Fibroblast of skin of scalp (primary cell): ENCODE measurements at regions not wholly inside any gene's neighbourhood (a gene's known extent, or its start where the extent isn't known, plus 50 kb on each side); places are given as distances from the start of the nearest gene placed in this dataset.
"Not testable (repeated sequence)": the region's sequence is repeated elsewhere in the genome, so short reads cannot be mapped to it uniquely, and the experiment has no call there.

Experiments used
- DNase-seq: peaks from one replicate; pipeline ENCODE4 v3.0.0-alpha.2; 2013

- DNase-seq: no peak
Observed at GRCh38 chr10:44171765-44172164, 213.1 kb downstream of the CXCL12 start.

DNA sequence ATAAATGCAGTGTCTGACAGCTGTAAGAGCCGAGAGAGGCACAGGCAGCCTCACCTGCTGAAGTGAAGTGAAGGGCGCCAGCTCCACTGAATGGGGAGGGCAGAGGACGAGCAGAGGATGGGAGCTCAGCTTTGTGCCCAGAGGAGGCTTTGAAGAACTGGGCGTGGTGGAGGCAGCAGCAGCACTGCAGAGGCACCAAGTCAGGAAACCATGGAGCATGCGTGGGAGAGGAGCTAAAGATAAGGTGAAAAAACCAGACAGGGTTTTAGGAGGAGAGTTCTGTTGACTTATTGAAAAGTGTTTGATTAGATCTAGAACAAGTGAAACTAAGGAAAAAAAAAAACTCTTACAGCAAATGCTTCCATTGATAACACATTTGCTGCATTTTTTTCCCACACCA, 216.4 kb downstream of the CXCL12 start:
- DNase-seq: no peak

- DNase-seq: no peak
Observed at GRCh38 chr10:44167752-44168151, 217.1 kb downstream of the CXCL12 start.

DNA sequence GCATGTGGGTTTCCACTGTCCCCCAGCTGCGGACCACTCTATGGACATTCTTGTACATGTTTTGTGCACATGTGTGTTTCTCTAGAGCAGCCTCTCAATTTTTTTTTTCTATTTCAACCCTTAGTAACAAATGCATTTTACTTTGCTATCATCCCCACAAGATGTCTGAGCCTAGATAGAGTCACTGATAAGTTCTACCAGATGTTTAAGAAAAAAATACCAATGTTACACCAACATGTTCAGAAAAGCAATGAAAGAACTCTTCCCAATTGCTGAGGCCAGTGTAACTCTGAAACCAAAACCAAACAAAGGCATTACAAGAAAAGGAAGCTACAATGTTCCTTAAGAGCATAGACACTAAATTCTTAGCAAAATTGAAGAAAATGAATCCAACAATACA, 218.5 kb downstream of the CXCL12 start:
- DNase-seq: no peak

- no peak for DNase-seq
Observed at GRCh38 chr10:44164251-44164956, 220.5 kb downstream of the CXCL12 start.

DNA sequence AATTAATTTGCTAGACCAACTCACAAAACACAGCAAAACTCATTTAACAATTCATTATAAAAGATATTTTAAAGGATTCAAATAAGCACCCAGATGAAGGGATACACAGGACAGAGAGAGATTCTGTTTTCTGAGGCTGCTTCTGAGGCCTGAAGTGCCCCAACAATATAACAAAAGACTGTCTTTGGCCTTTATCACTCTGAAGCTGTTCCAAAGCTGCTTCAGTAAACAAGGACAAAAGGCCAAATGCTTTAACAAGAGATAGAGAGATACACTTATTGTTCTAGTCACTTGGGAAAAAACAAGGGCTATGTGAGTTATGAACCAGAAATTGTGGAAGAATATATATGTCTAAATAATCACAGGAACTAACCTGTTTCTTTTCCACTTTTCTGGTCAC, 223.7 kb downstream of the CXCL12 start:
- DNase-seq: no peak

GRCh38 chr10:44157574-44157973, 227.3 kb downstream of the CXCL12 start:
- no peak for DNase-seq

DNA sequence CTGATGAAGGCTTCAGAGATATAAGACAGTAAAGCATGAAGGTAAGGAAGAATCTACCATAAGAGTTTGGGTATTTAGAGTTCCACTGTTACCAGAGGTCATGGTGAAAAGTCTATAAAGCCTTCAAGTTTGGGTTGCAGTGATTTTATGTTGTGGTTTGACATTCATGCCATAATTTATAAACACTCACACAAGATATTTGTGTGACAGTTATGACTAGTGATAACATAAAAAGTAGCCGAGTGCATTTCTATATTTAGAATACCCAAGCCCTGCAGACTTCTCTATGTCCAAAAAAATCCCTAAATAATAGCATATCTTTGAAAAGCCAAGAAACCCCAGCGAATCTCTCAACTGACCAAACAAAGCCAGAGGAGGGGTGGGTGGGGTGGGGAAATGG, 229.9 kb downstream of the CXCL12 start:
- no peak for DNase-seq

GRCh38 chr10:44153918-44154670, 230.8 kb downstream of the CXCL12 start:
- no peak for DNase-seq

DNA sequence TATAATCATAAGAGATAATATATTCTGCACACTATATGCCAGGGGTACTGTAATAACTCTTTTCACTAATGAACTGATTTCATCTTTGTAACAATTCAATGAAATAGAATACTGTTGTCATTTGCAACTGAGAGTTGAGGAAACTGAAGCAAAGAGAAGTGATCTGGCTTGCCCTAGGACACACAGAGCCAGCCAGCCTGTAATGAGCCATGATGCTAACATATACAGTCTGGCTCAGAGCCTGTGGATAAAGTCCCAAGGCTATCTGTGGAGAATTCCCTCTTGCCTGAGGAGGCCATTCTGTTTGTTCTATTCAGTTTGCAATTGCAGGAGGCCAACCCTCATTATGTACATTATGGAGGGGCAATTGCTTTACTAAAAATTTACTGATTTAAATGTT, 241.3 kb downstream of the CXCL12 start:
- no peak for DNase-seq

DNA sequence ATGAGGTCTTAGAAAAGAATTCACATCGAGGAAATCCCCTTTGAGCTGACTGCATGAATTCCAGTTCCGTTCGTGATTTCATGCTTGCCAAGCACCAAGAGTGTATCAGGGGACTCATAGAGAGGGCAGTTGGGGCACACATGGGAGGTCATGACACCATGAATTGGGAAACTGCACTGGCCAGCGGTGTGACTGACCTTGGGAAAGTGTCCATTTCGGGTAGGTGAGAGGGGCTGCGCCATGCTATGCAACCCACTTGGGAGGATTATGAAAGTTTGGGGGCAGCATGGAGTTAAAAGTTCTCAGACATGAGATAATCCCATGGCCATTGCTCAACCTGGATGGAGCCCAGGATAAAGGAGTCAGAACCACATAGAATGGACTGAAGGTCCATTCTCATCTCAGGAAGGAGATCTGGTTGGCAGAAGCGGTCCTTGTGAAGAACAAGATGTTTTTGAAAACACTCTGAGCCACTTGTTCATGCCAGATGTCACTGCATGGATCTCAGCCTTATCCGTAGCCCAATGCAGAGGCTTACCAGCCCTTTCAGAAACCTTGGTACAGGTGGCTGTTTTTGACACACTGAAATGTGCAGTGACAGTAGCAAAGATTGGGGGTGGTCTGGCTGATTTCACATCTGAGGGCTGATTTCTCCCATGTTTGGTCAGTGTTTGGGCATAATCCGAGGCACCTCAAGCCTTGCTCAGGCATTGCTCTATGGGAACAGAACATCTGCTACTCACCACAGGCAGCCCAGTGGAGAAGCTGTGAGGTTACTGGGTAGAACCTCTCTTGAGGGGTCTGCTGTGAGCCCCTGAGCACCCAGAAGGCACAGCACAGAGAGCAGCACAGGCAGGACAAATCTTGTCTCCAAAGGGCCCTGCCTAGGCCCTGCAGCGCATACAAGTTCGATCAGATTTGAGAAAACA, 252.3 kb downstream of the CXCL12 start:
- no peak for DNase-seq

DNA sequence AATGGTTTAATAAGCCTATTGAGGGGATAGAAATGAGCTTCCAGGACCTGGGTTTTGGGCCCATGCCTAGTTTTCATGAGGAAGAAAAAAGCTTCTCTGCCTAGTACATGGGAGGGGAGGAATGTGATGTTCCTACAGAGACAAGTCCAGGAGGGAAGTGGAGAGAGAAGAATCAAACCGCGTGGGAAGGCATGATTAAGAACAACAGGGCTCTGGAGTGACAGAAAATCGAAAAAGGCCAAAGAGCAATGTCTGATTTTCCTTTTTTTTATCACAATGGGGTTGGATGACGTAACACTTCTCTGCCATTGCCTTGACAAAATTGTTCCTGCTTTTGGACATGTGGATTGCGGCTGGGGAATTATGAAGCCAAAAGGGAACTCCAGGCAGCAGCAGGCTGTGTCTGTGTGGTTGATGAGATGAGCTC, 258.6 kb downstream of the CXCL12 start:
- no peak for DNase-seq

DNA sequence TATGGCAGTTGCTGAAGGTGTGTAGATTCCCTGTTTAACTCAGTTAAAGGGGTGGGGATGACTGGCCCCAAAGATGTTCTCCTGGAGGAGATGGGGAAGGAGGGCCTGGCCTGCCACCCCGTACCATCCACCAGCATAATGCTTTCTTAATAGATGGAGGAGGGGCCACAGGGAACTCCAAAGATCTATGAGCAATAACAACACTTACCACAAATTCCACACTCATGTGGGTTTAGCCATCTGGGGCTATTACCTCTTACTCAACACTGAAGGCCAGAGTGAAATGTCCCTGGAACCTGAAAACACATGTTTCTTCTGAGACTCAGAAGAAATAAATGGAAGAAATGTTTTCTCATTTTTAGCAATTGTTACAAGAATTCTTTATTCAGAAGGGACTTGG, 259.0 kb downstream of the CXCL12 start:
- peak; percentile 87 for DNase-seq

DNA sequence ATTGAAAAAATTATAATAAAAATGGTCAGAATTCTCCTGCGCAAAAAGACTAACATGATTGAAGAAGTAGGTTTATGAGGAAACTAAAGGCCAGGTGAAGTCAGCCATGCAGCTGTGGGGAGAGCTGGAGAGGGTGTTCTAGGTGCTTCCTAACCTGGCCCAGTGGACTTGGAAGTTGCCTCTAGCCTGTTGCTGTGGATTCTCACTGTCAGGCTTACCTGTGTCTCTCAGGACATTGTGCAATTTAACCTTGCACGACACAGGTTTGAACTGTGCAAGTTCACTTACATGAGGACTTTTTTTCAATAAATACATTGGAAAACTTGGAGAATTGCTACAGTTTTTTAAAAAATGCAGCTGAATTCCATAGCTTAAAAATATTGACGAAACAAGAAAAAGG, 266.4 kb downstream of the CXCL12 start:
- no peak for DNase-seq

DNA sequence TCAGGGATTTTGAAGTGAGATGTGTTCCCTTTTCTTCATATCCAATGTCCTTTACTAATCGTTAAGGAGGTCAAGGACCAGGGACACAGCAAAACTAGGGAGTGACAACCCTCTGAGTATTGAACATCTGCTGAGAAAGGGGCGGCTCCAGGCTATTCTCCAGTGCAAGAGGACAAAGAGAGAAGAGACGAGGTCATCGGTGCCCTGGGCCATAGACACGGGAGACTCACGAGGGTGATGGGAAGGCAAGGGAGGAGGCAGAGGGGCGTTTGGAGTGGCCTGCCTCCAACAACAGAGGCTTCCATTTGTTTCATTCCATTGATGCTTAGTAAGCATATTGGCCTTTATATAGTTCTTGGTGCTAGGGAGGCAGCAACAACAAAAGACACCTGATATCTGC, 268.4 kb downstream of the CXCL12 start:
- peak; percentile 11 for DNase-seq

- DNase-seq: no peak
Observed at GRCh38 chr10:44115516-44115915, 269.4 kb downstream of the CXCL12 start.

DNA sequence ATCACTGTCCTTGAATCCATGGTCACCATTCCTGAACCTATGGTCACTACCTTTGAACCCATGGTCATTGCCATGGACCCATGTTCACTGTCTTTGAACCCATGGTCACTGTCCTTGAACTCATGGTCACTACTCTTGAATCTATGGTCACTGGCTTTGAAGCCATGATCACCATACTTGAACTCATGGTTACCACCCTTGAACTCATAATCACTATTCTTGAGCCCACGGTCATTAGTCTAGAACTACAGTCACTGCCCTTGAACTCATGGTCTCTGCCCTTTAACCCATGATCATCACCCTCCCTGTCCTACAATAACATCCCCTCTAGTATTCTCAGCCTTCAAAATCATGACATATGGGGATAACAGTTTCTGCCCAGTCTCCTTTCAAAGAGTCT, 270.5 kb downstream of the CXCL12 start:
- DNase-seq: no peak

- DNase-seq: not testable (repeated sequence)
Observed at GRCh38 chr10:44112280-44112679, 272.6 kb downstream of the CXCL12 start.

DNA sequence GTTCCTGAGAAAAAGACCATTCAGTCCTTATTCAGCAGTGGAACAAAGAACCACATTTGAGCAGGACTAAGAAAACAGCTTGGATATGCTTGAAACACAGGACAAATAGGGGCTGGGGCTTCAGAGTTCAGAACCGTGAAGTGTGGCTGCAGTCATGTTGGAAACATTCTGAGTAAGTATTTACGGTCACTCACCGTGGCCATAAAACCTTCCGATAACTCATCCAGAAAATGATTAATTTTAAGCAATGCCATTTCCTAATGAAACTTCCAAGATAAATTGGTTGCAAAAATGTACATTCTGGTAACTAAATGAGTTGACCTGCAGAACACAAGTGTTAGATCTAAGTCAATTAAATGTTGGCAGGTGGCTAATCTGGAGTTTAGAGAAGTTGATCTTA, 279.2 kb downstream of the CXCL12 start:
- DNase-seq: no peak

- DNase-seq: no peak
Observed at GRCh38 chr10:44102726-44103255, 282.1 kb downstream of the CXCL12 start.

DNA sequence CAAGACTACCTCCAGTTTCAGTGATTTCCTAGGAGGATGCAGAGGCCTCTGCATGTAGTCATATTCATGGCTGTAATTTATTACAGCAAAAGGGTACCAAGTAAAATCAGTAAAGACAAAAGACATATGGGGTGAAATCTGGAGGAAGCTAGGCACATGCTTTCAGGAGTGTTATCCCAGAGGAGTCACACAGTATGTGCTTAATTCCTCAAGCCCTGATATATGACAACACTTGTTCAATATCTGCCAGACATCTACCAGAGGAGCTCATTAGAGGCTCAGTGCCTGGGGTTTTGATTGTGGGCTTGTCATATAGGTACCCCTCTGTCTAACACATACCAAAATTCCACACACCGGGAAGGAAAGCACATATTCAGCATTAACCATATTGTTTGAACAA, 283.8 kb downstream of the CXCL12 start:
- no peak for DNase-seq

- no peak for DNase-seq
Observed at GRCh38 chr10:44099511-44099910, 285.4 kb downstream of the CXCL12 start.

- DNase-seq: not testable (repeated sequence)
Observed at GRCh38 chr10:44096217-44096616, 288.7 kb downstream of the CXCL12 start.
